Right forelimb (tissue), 1 donor: ENCODE measurements at regions not wholly inside any gene's neighbourhood (a gene's known extent, or its start where the extent isn't known, plus 50 kb on each side); places are given as distances from the start of the nearest gene placed in this dataset.

Experiments used
- DNase-seq: peaks from one replicate; pipeline ENCODE4 v3.0.0-alpha.2; 2018

DNA sequence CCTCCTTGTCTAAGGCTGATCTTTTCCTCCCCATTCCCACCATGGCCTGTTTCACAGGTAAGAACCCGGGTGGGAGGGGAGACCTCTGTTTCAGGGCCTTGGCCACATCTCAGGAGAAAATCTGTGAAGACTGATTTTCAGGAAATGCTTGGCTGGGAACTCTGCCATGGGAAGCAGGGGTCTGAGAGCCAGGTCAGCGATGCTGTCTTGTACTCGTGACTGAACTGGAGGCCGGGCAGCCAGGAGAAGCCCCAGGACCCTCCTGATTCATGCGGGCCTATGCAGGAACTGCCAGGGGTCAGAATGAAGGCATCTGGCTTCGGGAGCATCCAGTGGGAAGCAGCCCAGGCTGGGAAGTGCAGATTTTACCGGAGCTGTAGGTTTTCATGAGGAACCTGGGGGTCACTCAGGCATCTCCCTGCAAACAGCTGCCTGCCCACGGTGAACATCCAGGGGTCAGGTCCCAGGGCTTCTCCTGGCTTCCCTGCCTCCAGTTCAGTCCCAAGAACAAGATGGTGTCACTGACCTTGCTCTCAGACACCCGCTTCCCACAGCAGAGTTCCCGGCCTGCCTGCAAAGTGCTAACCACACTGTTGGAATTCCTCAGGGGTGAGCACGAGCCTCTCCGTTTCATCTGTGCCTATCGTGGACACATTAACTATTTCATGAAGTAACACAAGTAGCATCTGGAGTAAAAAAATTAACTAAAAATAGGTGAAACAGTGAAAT lies 90.2 kb upstream of the SULF2 start:
- DNase-seq = no peak

GRCh38 chr20:47872341-47872740 lies 87.1 kb upstream of the SULF2 start:
- DNase-seq = no peak

GRCh38 chr20:47870475-47870874 lies 85.2 kb upstream of the SULF2 start:
- DNase-seq = no peak

DNA sequence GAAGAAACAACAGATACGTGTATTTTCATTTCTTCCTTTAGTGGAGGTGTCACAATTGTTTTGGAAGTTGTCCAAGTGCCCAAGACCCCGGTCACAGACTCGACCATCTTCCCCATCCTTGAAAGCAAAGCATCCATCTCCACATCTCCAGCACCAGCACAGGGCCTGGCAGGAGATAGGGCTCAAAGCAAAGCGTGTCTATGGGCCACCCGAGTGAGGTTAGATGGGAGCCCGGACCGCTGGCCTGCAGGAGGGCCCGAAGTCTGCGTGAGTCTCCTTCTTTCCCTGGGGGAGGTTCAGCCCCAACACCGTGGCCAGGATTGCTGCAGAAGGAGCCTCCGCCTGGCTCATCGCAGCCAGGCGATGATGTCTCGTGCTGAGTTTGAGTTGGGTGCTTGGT lies 83.5 kb upstream of the SULF2 start:
- no peak for DNase-seq

- no peak for DNase-seq
Observed at GRCh38 chr20:47868236-47868635, 83.0 kb upstream of the SULF2 start.

DNA sequence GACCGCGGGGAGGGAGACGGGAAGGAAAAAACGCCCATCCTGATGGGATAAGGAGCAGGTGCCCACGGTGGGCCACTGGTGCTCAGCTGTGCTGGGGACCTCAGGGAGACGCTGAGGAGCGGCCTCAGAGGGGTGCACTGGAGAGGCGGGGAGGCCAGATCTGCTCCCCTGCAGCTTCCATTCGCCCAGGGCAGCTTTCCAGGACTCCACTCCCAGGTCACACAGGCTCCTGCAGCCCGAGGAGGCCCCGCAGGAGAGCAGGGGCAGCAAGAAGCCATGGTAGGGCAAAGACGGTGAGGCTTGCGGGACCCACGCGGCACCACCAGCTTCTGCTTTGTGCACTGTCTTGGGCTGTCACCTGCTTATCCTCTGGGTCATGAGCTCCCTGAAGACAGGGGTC lies 82.5 kb upstream of the SULF2 start:
- DNase-seq = no peak

DNA sequence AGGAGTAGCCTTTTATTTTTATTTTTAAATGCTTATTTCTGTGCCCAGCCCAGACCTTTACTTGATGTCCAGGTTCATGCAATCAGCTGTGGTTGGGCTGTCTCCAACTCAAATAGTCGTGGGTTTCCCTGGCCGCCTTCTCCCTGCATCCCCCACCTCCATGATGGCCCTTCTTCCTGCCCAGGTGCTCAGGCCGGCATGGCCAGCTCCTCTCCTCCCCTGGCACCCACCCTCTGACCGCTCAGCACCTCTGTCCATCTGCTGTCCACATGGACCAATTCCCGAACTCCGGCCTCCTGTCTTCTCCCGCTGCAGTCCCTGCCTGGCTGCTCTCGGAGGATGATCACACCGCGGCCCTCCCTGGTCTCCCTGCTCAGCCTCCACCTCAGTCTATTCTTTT lies 81.2 kb upstream of the SULF2 start:
- DNase-seq = no peak

GRCh38 chr20:47865912-47866311 lies 80.6 kb upstream of the SULF2 start:
- no peak for DNase-seq

DNA sequence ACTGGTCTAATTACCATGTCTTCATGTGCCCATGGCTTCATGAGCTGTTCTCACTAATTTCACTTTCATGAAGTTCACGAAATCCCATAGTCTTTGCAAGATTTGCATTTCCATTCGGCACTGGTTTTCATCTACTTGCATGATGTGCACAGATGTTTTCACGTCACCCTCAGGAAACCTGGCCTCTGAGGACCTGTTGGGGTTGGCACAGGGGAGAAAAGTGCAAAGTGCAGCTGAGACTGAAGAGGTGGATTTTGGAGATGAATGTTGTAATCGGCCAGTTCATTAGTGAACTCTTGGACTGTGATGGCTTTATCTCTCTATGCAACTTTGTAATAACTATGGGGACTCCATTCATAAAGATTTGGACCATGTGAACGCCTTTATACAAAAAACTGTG lies 80.2 kb upstream of the SULF2 start:
- DNase-seq = no peak

- DNase-seq = no peak
Observed at GRCh38 chr20:47863981-47864380, 78.7 kb upstream of the SULF2 start.

- DNase-seq = no peak
Observed at GRCh38 chr20:47863315-47863965, 78.2 kb upstream of the SULF2 start.

DNA sequence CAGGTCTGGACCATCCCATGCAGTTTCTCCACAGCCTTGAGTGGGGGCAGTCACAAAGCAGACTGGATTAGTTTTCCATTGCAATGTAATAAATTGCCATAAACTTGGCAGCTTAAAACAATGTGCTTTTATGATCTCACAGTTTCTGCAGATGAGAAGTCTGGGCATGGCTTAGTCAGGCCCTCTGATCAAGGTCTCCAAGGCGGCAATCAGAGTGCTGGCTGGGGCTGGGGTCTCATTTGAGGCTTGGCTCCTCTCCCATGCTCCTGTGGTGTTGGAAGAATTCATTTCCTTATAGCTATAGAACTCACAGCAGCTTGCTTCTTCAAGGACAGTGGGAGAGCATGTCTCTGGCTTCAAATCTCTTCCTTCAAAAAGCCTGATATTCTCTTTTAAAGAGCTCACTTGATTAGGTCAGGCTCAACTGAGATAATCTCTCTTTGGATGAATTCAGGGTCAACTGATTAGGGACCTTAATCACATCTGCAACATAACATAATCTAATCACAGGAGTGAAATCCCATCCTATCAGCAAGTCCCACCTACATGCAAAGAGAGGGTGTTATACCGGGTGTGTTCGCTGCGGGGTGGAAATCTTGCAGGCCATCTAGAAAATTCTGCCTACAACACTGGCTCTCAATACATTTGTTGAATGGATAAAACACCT lies 77.4 kb upstream of the SULF2 start:
- no peak for DNase-seq

- DNase-seq = no peak
Observed at GRCh38 chr20:47861116-47861515, 75.8 kb upstream of the SULF2 start.

DNA sequence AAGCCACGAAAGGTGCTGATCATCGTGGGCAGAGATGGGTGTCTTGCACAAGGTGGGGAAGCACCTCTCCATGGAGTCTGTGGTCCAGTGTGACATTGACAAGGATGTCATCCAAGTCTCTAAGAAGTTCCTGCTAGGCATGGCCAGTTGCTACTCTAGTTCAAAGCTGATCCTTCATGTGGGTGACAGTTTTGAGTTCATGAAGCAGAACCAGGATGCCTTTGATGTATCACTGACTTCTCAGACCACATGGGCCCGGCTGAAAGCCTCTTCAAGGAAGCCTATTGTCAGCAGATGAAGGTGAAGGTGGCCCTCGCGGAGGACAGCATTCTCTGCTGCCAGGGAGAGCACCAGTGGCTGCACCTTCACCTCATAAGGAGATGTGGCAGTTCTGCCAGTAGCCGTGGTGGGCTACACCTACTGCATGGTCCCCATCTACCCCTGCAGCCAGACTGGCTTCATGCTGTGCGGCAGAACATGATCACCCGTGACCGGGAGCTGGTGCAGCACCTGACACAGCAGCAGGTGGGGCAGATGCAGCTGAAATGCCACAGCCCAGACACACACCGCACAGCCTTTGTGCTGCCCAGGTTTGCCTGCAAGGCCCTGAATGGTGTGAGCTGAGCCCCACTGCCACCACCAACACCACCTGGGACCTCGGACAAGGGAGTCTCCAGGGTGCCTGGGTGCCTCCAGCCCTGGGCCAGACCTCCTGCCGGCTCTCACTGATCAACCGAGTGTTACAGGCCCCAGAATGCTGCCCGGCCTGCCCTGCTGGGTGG lies 75.0 kb upstream of the SULF2 start:
- no peak for DNase-seq

DNA sequence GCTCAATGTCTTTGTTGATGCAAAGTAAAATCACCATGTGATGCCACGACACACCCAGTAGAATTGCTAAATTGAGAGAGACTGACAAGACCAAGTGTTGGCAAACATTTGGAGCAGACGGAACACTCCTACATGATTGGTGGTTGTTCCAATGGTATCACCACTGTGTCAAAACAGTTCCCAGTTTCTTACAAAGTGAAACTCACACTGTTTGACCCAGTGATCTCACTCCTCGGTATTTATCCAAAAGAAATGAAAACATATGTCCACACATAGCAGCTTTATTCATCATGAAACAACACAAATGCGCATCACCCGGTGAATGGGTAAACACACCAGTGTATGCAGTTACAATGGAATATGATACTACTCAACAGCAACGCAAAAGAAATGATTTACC lies 74.0 kb upstream of the SULF2 start:
- DNase-seq = no peak

DNA sequence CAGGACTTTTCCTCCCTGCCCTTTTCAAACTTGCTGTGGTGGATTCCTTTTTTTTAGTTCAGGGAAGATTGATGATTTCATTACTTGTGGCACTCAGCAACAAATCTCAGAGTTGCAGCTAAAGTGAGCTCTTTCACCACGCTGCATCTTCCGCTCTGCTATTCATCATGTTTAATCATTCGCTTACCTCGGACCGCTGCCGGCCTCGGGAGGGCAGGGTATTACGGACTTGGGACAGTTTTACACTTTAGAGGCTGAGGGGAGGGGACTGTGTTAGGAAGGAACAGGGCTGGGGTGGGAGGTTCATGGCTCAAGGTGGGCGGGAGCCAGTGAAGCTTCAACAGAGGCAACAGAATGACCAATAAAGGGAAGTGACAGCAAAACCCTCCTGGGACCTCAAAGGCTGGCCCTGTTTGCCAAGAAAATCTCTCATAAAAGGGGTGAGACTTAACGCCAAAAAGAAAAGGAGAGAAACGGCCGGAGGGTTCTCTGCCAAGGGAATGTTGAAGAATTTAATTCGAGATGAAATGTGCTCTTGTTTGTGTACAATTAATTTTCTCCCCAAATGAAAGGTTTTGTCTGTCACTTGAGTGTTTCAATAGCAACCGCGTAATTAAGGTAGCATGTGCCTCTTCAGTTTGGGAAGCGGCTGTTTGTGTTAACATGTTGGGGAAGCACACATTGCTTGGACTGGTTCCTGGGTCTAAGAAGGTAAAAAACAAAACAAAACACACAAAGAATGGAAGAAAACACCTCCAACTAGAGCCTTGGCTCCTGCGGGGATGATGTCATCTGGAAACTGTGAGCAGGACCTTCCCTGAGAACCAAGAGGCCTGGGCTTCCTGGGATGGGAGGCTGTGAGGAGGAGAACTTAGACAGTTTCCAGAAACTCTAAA lies 72.5 kb upstream of the SULF2 start:
- peak; percentile 80 for DNase-seq

DNA sequence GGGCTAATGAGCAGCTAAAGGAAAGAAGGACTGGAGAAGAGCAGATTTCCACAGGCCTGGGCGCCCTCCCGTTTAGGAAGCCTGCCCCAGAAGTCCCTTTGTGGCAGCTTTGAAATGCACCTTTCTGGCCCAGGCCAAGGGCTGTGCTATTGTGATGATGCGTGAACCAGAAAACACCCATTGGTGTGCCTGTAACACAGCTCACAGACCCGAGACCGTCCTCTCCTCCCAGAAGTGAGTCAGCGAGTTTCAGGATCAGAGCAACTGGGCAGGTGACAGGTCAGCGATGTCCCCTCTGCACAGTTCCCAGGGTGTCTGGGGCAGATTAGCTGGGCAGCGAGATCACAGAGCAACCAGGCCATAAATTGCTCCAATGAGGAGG lies 71.9 kb upstream of the SULF2 start:
- no peak for DNase-seq

DNA sequence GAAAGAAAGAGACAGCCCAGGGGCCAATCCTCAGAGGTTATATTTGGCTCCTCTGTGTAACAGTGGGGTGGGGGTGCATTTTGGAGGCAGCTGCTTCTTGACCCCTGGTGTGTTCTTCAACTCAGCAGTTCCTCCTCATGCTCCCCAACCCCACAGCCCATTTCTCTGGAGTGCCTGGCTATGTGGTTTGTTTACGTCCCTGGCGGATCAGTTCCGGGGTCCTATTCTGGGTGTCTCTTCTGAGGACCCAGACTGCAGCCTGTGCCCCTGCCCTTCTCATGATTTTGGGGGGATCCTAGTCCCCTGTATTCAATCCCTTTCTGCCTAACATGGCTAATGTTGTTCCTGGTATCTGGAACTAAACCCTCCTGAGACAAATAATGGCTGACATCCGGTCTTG lies 70.5 kb upstream of the SULF2 start:
- DNase-seq = no peak

DNA sequence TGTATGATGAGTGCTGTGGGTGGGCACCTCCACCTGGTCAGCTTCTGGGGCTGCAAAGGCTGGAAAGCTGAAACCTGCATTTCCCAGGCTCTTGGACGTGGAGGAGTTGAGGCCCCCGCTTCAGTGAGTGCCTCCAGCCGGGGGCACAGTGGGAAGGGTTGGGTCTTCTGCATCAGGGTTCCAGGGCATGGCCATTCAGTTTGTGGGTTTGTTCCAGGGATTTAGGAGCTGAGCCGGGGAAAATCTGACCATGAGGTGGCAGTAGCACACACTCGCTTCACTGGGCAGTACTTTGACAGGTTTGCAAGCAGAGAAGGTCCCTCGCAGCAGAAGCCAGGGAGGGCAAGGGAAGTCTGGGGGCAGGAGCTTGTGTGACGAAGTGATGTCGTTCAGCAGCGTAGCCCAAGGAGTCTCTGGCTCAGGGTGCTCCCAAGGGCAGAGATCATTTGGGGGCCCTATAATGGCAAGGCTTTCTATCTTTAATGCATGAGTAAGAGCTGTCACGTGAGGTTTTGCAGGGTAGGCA lies 69.5 kb upstream of the SULF2 start:
- DNase-seq = no peak

GRCh38 chr20:47851774-47852173 lies 66.5 kb upstream of the SULF2 start:
- no peak for DNase-seq

- no peak for DNase-seq
Observed at GRCh38 chr20:47850146-47850545, 64.9 kb upstream of the SULF2 start.

DNA sequence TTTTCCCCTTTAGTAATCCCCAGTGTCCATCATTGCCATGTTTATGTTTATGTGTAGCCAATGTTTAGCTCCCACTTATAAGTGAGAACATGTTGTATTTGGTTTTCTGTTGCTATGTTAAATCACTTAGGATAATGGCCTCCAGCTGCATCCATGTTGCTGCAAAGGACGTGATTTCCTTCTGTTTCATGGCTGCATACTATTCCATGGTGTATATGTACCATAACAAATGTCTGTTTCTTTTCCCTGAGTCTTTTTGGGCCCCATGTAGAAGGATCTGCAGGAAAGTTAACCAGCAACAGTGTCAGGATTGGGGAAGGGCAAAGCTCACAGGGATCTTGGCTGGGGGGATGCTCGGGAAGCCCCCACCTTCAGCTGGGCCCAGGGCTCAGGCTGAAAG lies 64.3 kb upstream of the SULF2 start:
- DNase-seq = no peak
